BJ (cell line): ENCODE measurements at regions not wholly inside any gene's neighbourhood (a gene's known extent, or its start where the extent isn't known, plus 50 kb on each side); places are given as distances from the start of the nearest gene placed in this dataset.

ENCODE experiments used
- CTCF ChIA-PET: fragments of 350-600 bp; formaldehyde crosslinking; extraction: SDS; loops from one replicate; lab custom pipeline; 2021; ENCODE audit warnings: antibody characterized with exemption, inconsistent platforms; lab: Yijun Ruan, JAX
- POLR2A ChIA-PET: fragments of 300-600 bp; sonication (Branson Sonifier 250); formaldehyde crosslinking; extraction: SDS; loops from one replicate; lab custom pipeline; 2021; ENCODE audit warnings: antibody characterized with exemption; lab: Charles Lee
- DNase-seq: peaks from one replicate; pipeline ENCODE4 v3.0.0-alpha.2; 2011; ENCODE audit warnings: low read depth
- H3K27me3 ChIP-seq: 2 replicates; pipeline ENCODE4 v1.6.0; 2011; ENCODE audit warnings: low read length; ENCODE audit not compliant: control insufficient read depth, insufficient read depth
- H3K36me3 ChIP-seq: 2 replicates; pipeline ENCODE4 v1.5.1; 2011; ENCODE audit warnings: low read length; ENCODE audit not compliant: control insufficient read depth, insufficient read depth
- H3K4me3 ChIP-seq: 2 replicates; pipeline ENCODE4 v1.5.1; 2011; ENCODE audit warnings: low read depth, mild to moderate bottlenecking, control low read depth, low read length
- TF ChIP-seq, protein P1 (sequence below): IDR thresholded peaks from 2 replicates; pipeline ENCODE4 v1.5.1; 2011; ENCODE audit warnings: low read depth, mild to moderate bottlenecking, control low read depth, inconsistent platforms, low read length, moderate library complexity; ENCODE audit not compliant: insufficient read depth

DNA sequence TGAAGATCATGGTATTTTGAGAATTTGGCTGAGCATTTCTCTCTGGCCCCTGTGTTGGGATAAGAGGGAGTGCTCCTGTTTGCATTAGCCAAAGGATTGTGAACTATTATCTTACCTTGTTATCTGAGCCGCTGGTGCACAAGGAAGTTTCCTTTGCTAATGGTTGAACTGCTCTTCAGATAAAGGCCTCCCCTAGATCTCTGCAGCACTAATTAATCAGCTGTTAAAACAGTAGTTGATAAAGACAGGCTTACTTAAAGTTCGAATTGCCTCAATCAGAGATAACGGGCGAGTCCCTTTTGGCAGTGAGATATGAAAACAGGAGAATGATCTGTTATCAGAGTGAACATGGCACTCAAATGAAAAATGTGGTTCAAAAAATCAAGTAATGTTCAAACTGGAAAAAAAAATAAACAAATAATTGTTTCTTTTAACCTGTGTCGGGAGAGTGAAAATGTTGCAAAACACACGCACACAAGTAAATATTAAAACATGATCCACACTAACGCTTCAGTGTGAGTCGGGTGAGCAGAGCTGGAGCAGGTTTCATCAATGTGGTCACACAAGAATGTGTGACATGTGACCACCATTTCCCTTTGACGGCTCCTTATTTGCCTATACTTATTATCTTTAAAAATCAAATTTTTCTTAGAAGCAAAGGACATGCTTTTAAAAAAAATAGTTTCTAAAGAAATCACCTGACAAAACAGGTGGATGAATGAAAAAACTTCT is 469.1 kb downstream of the SOX2 start:
- Histone ChIP-seq H3K36me3 (no peaks in the 10 kb centered on the region), H3K27me3 (no peaks in the 10 kb centered on the region), H3K4me3 (no peak overlapping the region)
- ChIA-PET CTCF (interaction anchor here (0.7 kb wide), 1 partner anchor 25 kb away, joined by 4 read pairs; no protein-coding TSS in a partner anchor), POLR2A (no interaction called here)
- TF ChIP-seq, protein P1, sequence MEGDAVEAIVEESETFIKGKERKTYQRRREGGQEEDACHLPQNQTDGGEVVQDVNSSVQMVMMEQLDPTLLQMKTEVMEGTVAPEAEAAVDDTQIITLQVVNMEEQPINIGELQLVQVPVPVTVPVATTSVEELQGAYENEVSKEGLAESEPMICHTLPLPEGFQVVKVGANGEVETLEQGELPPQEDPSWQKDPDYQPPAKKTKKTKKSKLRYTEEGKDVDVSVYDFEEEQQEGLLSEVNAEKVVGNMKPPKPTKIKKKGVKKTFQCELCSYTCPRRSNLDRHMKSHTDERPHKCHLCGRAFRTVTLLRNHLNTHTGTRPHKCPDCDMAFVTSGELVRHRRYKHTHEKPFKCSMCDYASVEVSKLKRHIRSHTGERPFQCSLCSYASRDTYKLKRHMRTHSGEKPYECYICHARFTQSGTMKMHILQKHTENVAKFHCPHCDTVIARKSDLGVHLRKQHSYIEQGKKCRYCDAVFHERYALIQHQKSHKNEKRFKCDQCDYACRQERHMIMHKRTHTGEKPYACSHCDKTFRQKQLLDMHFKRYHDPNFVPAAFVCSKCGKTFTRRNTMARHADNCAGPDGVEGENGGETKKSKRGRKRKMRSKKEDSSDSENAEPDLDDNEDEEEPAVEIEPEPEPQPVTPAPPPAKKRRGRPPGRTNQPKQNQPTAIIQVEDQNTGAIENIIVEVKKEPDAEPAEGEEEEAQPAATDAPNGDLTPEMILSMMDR: no peak
- DNase-seq: no peak

DNA sequence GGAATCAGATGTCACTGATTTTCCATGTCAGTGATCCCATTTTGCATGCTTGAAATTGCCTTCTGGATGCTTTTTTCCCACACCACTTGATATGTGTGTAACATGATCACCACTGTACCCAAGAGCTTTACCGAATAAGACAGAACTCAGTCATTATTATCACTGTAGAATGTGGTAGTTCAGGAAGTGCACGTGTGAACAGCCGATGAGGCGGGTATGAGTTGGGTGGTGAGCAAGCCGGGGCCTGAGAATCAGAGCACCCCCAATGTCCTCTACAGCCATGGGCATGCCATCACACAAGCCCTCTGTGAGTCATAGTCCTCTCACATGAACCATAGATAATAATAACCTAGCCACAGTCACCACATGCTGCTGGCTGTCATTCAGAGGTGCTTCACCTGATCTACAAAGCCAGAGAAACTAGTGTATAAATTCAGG is 470.8 kb downstream of the SOX2 start:
- no peak for DNase-seq
- no peak overlapping the region for H3K4me3 ChIP-seq

DNA sequence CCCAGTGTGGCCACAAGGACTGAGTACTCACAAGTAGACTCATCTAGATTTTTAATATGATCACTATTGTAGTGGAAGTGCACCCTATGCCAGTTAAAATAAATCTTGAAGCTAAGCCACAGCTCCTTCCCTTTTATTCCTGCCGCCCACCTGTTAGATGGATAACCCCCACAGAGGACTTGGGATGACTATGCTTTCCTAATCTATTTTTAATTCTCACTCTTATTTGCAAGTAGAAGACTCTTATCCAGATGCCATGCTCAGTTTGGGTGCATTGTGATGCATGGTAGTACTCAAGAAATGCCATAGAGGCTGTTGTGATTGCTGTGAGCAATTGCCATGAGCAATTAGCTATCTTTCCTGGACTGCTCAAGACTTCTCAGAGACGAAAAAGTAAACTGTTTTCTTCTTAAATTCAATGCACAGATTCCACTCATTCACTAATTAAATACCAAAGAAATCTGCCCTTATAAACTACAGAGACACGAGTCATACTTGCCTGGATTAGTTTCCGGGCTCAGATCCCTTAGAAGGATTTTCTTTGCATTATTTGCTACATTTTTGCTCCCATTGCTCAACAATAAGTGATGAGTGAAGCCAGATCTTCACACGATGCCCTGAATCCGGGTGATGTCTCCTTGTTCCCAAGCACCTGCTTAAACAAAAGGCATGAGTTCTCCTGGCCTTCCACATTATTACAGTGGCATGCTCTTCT is 472.1 kb downstream of the SOX2 start:
- CTCF ChIA-PET: no interaction called here
- POLR2A ChIA-PET: no interaction called here
- TF ChIP-seq, protein P1: no peak
- no peak overlapping the region for H3K4me3 ChIP-seq
- no peaks in the 10 kb centered on the region for H3K27me3 ChIP-seq
- H3K36me3 ChIP-seq: no peaks in the 10 kb centered on the region
- DNase-seq: no peak

More for the DNA sequence above, 470.8 kb downstream of the SOX2 start:
- H3K36me3 ChIP-seq: no peaks in the 10 kb centered on the region
- no peaks in the 10 kb centered on the region for H3K27me3 ChIP-seq
- CTCF ChIA-PET: no interaction called here
- POLR2A ChIA-PET: no interaction called here
- TF ChIP-seq, protein P1: no peak

DNA sequence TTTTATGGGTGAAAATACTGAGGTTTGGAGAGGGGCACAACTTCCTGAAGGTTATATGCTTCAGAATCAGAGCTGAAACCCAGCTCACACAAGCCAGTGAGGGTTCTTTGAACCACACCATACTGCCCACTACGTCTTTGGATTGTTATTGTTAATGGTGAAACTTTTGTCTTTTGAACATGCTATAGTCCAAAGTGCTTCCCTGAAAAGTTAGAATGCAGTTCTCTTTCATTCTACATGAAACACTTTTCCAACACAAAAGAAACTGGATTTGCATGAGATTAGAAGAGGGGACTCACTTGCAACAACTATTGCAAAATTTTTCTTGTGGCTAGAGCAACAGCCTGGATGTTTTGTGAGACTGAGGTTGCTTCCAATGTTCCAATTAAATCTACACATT is 473.6 kb downstream of the SOX2 start:
- Histone ChIP-seq H3K27me3 (no peaks in the 10 kb centered on the region), H3K4me3 (no peak overlapping the region), H3K36me3 (no peaks in the 10 kb centered on the region)
- TF ChIP-seq, protein P1: no peak
- ChIA-PET POLR2A (no interaction called here), CTCF (no interaction called here)
- DNase-seq: no peak

DNA sequence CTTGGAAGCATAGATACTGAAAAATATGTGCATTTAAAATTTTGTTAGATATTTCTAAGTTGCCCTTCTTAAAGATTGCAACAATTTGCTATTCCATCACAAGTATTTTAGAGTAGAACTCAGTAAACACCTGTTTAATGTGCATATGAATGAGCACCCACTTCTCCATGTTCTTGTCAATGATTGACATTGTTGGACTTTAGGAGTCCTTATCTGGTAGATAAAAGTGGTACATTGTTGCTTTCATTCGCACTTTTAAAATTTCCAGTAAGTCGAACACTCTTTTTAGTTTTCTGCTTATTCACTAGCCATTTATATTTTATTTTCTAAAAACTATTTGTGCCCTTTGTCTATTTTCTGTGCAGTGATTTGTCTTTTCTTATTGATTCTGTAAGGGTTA is 478.3 kb downstream of the SOX2 start:
- POLR2A ChIA-PET: no interaction called here
- Histone ChIP-seq H3K27me3 (no peaks in the 10 kb centered on the region), H3K4me3 (no peak overlapping the region), H3K36me3 (no peaks in the 10 kb centered on the region)
- TF ChIP-seq, protein P1: no peak
- DNase-seq: no peak
- CTCF ChIA-PET: no interaction called here
